GM12878 (cell line): ENCODE measurements at regions not wholly inside any gene's neighbourhood (a gene's known extent, or its start where the extent isn't known, plus 50 kb on each side); places are given as distances from the start of the nearest gene placed in this dataset.

Source experiments
- E4F1 ChIP-seq: fragments of 450-650 bp; IDR thresholded peaks from 2 replicates; pipeline ENCODE4 v1.6.1; 2018; ENCODE audit warnings: borderline replicate concordance, mild to moderate bottlenecking; ENCODE audit not compliant: partially characterized antibody
- EP300 ChIP-seq, 2 experiments: fragments of 150-350 bp in 1 of 2; IDR thresholded peaks; 2 replicates each; pipeline ENCODE4 v1.6.1; 2011 to 2012; ENCODE audit warnings: low read depth in 2 of 2, low read length in 2 of 2, borderline replicate concordance in 1 of 2, improper control_type of control experiment in 1 of 2, inconsistent platforms in 1 of 2; ENCODE audit not compliant: control insufficient read depth in 1 of 2
- ESRRA ChIP-seq: IDR thresholded peaks from 2 replicates; pipeline ENCODE4 v1.6.1; 2012; ENCODE audit warnings: mild to moderate bottlenecking, low read length, improper control_type of control experiment
- IRF5 ChIP-seq: fragments of 450-650 bp; IDR thresholded peaks from 2 replicates; pipeline ENCODE4 v1.6.1; 2017; ENCODE audit warnings: borderline replicate concordance
- JUND ChIP-seq: IDR thresholded peaks from 2 replicates; pipeline ENCODE4 v1.6.1; 2012; ENCODE audit warnings: low read depth, mild to moderate bottlenecking, low read length, improper control_type of control experiment, moderate library complexity
- LARP7 ChIP-seq: fragments of 450-650 bp; IDR thresholded peaks from 2 replicates; pipeline ENCODE4 v1.6.1; 2017; ENCODE audit warnings: mild to moderate bottlenecking
- PBX3 ChIP-seq: IDR thresholded peaks from 2 replicates; pipeline ENCODE4 v1.6.1; 2011; ENCODE audit warnings: mild to moderate bottlenecking, low read depth, low read length, moderate library complexity; ENCODE audit not compliant: insufficient replicate concordance
- POLR2A ChIP-seq: IDR thresholded peaks from 2 replicates; pipeline ENCODE4 v1.6.1; 2011; ENCODE audit warnings: low read depth, mild to moderate bottlenecking, low read length
- POLR2AphosphoS2 ChIP-seq: IDR thresholded peaks from 2 replicates; pipeline ENCODE4 v1.6.1; 2011; ENCODE audit warnings: low read depth, mild to moderate bottlenecking, low read length, improper control_type of control experiment, moderate library complexity
- SIN3A ChIP-seq: IDR thresholded peaks from 2 replicates; pipeline ENCODE4 v1.6.1; 2012; ENCODE audit warnings: low read depth, low read length, improper control_type of control experiment
- SREBF2 ChIP-seq: IDR thresholded peaks from 2 replicates; pipeline ENCODE4 v1.6.1; 2012; ENCODE audit warnings: mild to moderate bottlenecking, low read length
- ZBTB11 ChIP-seq: fragments of 450-650 bp; formaldehyde crosslinking; IDR thresholded peaks from 2 replicates; pipeline ENCODE4 v1.5.0; 2022; ENCODE audit warnings: mild to moderate bottlenecking, missing genetic modification characterization
- TF ChIP-seq, protein P1 (sequence below), 3 experiments: IDR thresholded peaks in 2 of 3; conservative IDR thresholded peaks in 1 of 3; 2 replicates each; pipeline ENCODE4 v1.5.1; 2011; ENCODE audit warnings: low read depth in 3 of 3, low read length in 3 of 3, mild to moderate bottlenecking in 3 of 3, control low read depth in 2 of 3, moderate library complexity in 2 of 3, inconsistent platforms in 1 of 3, mixed read lengths in 1 of 3; ENCODE audit not compliant: control insufficient read depth in 2 of 3, insufficient read depth in 1 of 3; ENCODE audit errors: extremely low read depth in 1 of 3

DNA sequence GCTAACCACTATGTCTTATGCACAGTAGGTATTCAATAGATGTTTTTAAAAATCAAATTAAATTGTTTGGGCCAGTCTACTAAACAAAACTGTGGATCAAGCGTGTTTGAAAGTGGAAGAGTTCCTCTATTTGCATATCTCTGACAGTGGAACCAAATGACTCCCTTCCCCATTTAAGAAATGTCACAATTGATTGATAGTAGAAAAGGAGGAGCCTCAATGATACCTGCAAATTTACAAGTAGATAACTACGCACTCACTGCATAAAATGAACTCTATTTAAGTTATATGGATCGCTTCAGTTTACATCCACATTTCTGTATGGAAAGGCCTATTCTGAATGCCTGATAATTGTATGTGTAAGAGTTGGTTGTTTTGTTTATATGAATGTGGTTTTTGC is 163.3 kb upstream of the MTPN start:
- TF ChIP-seq LARP7 (no peak), SIN3A (no peak), JUND (no peak), ESRRA (no peak), SREBF2 (no peak), E4F1 (no peak), IRF5 (no peak), ZBTB11 (no peak), POLR2A (no peak), PBX3 (no peak), POLR2AphosphoS2 (no peak), EP300 (IDR thresholded peaks at IDR 0.05; ENCODE audit: borderline replicate concordance in 1 of 2, control insufficient read depth in 1 of 2, low read depth in 2 of 2, low read length in 2 of 2) (no peak)
- TF ChIP-seq, protein P1, sequence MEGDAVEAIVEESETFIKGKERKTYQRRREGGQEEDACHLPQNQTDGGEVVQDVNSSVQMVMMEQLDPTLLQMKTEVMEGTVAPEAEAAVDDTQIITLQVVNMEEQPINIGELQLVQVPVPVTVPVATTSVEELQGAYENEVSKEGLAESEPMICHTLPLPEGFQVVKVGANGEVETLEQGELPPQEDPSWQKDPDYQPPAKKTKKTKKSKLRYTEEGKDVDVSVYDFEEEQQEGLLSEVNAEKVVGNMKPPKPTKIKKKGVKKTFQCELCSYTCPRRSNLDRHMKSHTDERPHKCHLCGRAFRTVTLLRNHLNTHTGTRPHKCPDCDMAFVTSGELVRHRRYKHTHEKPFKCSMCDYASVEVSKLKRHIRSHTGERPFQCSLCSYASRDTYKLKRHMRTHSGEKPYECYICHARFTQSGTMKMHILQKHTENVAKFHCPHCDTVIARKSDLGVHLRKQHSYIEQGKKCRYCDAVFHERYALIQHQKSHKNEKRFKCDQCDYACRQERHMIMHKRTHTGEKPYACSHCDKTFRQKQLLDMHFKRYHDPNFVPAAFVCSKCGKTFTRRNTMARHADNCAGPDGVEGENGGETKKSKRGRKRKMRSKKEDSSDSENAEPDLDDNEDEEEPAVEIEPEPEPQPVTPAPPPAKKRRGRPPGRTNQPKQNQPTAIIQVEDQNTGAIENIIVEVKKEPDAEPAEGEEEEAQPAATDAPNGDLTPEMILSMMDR (IDR thresholded peaks at IDR 0.05 in 2 of 3, conservative IDR thresholded peaks at IDR 0.05 in 1 of 3; ENCODE audit: control insufficient read depth in 2 of 3, extremely low read depth in 1 of 3, insufficient read depth in 1 of 3, low read depth in 3 of 3, low read length in 3 of 3): no peak
